HG02840 (cell line): ENCODE measurements at regions not wholly inside any gene's neighbourhood (a gene's known extent, or its start where the extent isn't known, plus 50 kb on each side); places are given as distances from the start of the nearest gene placed in this dataset.
"Not testable (repeated sequence)": the region's sequence is repeated elsewhere in the genome, so short reads cannot be mapped to it uniquely, and the experiment has no call there.

Experiments
- ATAC-seq: cut with Tn5 transposase; IDR thresholded peaks from one replicate; pipeline ENCODE4 v1.9.1; 2021; ENCODE audit warnings: mild to moderate bottlenecking, moderate library complexity, moderate number of reproducible peaks; ENCODE audit not compliant: unreplicated experiment, low FRiP score

- no peak for ATAC-seq
These were observed 1020.1 kb downstream of the TDRD15 start for GRCh38 chr2:22143840-22144239.

- ATAC-seq = no peak
These were observed 1030.3 kb downstream of the TDRD15 start for GRCh38 chr2:22153931-22154613.

GRCh38 chr2:22156661-22157060 is 1032.9 kb downstream of the TDRD15 start:
- not testable (repeated sequence) for ATAC-seq

GRCh38 chr2:22167256-22167655 is 1043.5 kb downstream of the TDRD15 start:
- ATAC-seq = no peak

GRCh38 chr2:22175003-22175402 is 1051.2 kb downstream of the TDRD15 start:
- no peak for ATAC-seq

GRCh38 chr2:22185251-22185650 is 1061.5 kb downstream of the TDRD15 start:
- ATAC-seq = no peak

GRCh38 chr2:22186261-22186828 is 1062.6 kb downstream of the TDRD15 start:
- ATAC-seq = not testable (repeated sequence)

GRCh38 chr2:22189893-22190480 is 1066.2 kb downstream of the TDRD15 start:
- ATAC-seq = no peak

- no peak for ATAC-seq
These were observed 1070.5 kb downstream of the TDRD15 start for GRCh38 chr2:22194218-22194617.

GRCh38 chr2:22196806-22197205 is 1073.0 kb downstream of the TDRD15 start:
- ATAC-seq = no peak

- no peak for ATAC-seq
These were observed 1074.9 kb downstream of the TDRD15 start for GRCh38 chr2:22198381-22199283.

GRCh38 chr2:22199994-22200393 is 1076.2 kb downstream of the TDRD15 start:
- ATAC-seq = no peak

GRCh38 chr2:22209545-22209944 is 1085.8 kb downstream of the TDRD15 start:
- ATAC-seq = no peak

- no peak for ATAC-seq
These were observed 1089.5 kb downstream of the TDRD15 start for GRCh38 chr2:22213237-22213636.

- no peak for ATAC-seq
These were observed 1091.7 kb downstream of the TDRD15 start for GRCh38 chr2:22215517-22215916.

GRCh38 chr2:22217881-22218280 is 1094.1 kb downstream of the TDRD15 start:
- ATAC-seq = no peak

- no peak for ATAC-seq
These were observed 1097.2 kb downstream of the TDRD15 start for GRCh38 chr2:22221006-22221405.

- no peak for ATAC-seq
These were observed 1115.2 kb downstream of the TDRD15 start for GRCh38 chr2:22238967-22239366.

- no peak for ATAC-seq
These were observed 1123.7 kb downstream of the TDRD15 start for GRCh38 chr2:22247466-22247865.

- ATAC-seq = no peak
These were observed 1125.1 kb downstream of the TDRD15 start for GRCh38 chr2:22248851-22249250.

GRCh38 chr2:22253171-22253570 is 1129.4 kb downstream of the TDRD15 start:
- no peak for ATAC-seq
